B cell (primary cell): ENCODE measurements at regions not wholly inside any gene's neighbourhood (a gene's known extent, or its start where the extent isn't known, plus 50 kb on each side); places are given as distances from the start of the nearest gene placed in this dataset.

Experiments used
- EZH2 ChIP-seq: IDR thresholded peaks from 2 replicates; pipeline ENCODE4 v1.6.1; 2012; ENCODE audit warnings: borderline replicate concordance, low read depth, mild to moderate bottlenecking, moderate library complexity, low read length; ENCODE audit not compliant: insufficient read depth, poor library complexity, severe bottlenecking
- TF ChIP-seq, protein P1 (sequence below): fragments of 200-600 bp; IDR thresholded peaks from one replicate; pipeline ENCODE4 v1.8.0; 2022; ENCODE audit warnings: antibody characterized with exemption, mild to moderate bottlenecking

DNA sequence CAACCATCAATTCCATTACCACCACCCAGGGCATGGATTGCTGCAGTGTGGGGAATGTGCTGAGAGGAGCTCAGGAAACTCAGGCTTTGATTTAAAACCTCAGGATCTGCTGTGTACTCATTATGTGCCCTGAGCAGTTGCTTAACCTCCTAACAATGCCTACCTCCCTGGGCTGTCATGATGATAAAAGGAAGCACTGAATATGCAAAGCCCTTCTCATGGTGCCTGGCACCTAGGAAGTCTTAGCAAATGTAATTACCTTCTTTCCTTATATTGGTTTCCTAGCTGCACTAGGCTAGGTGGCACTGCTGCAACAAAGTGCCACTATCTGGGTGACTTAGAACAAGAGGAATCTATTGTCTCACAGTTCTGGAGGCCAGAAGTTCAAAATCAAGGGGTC lies 62.2 kb downstream of the KCTD12 start:
- TF ChIP-seq, protein P1, sequence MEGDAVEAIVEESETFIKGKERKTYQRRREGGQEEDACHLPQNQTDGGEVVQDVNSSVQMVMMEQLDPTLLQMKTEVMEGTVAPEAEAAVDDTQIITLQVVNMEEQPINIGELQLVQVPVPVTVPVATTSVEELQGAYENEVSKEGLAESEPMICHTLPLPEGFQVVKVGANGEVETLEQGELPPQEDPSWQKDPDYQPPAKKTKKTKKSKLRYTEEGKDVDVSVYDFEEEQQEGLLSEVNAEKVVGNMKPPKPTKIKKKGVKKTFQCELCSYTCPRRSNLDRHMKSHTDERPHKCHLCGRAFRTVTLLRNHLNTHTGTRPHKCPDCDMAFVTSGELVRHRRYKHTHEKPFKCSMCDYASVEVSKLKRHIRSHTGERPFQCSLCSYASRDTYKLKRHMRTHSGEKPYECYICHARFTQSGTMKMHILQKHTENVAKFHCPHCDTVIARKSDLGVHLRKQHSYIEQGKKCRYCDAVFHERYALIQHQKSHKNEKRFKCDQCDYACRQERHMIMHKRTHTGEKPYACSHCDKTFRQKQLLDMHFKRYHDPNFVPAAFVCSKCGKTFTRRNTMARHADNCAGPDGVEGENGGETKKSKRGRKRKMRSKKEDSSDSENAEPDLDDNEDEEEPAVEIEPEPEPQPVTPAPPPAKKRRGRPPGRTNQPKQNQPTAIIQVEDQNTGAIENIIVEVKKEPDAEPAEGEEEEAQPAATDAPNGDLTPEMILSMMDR: no peak
- no peak for TF ChIP-seq EZH2
